ENCODE measurements at regions not wholly inside any gene's neighbourhood (a gene's known extent, or its start where the extent isn't known, plus 50 kb on each side); places are given as distances from the start of the nearest gene placed in this dataset.

DNA sequence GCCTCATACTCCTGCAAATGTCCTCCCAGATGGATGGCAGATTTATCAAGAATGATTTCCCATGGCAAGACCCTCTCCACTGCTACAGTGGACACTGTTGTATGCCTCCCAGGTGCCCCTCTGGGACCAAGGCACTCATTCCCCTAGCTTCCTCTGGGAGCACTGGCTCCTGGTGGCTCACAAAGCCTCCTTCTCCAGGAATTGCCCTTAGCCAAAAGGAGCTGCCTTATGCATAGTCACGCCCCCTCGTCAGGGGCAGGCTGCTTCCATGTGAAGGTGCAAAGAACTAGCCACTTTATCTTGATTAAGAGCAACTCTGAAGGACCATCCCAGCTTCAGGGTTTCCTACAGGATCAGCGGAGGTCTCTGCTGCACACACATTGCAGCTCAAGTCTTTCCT is 358.1 kb downstream of the CDK5RAP2 start:
- DNase-seq (ENCODE audit: low read depth in 4 of 4, low spot score in 2 of 4), result no peak

DNA sequence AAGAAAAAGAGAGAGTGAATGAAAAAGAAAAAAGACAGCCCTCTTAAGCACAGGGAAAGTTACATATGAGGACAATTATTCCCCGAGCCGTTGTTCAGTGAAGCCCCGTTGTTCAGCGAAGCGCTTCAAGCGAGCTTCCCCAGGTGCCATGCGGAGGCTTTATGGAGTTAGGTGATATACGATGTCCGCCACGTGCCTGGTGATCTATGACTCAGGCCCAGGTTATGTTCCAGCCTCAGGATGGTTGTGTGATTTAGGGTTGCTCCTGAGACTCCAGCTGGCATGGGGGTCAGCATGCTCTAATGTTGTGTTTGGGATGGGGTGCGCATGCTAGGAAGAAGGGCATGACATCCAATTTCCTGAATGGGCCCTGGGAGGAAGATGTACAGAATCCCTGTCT is 365.6 kb downstream of the CDK5RAP2 start:
- DNase-seq (ENCODE audit: low read depth in 4 of 4, low spot score in 2 of 4), result peak in 3 of 4 donors; percentile 28 to 44 (median 44)

DNA sequence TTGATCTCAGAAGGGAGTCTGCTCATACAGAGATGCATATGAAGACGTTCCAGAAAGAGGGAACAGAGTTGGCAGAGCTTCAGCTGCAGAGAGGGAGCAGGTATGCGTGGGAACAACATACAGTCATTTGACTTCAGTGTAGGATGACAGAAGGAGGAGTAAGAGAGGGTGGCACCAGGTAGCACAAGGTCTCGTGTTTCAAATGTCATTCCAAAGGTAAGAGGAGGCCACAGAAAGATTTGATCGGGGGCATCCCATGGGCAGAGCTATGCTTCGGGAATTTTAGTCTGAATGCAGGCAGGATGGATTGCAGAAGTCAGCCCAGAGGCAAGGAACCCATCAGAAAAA is 367.1 kb downstream of the CDK5RAP2 start:
- DNase-seq (ENCODE audit: low read depth in 4 of 4, low spot score in 2 of 4), result no peak

DNA sequence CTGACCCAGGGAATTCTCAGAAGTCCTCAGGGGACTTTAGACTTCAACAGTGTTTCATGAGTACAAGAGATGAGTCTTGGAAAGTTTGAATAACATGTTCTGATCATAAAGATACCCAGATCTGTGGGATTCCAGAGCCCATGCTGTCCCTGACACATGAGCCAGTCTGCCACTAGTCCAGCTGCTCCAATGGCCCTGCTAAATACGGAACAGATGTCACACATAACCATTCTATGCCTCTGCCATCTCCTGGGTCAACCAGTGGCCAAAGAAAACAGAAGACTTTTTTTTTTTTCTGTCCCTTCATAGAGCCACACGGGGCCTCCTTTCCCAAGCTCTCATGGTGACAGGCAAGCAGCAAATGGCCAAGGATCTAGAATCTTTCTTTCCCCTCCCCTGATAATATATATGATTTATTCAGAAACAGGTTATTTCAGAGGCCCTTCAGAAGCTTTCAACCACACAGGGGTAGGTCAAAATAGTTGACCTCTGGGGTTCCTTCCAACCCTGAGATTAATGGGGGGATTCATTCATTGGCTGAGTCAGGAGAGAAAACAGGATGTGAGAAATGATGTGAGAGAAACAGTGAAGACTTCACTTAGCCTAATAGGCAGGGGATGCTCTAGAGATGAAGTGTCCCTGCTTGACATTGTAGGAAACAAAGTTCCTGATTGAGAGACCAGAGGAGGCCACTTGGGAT is 367.7 kb downstream of the CDK5RAP2 start:
- no peak for DNase-seq (ENCODE audit: low read depth in 4 of 4, low spot score in 2 of 4)

DNA sequence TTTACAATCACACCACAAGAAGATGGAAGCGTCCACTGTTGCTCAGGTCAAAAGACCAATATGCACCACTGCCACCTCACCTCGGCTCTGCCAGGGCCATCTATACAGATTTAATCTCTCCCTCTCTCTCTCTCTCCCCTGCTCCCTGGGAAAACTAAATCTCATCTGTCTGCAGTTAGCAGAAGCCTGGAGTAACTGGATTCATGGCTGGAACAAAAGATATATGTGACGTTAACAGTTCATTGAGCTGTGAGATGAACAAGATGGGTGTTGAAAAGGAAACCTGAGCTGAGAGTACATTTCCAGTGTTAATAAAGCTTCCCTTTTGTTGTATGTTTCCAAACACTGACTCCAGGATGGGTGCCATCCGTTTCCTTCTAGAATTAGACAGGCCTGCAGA is 369.7 kb downstream of the CDK5RAP2 start:
- DNase-seq (ENCODE audit: low read depth in 4 of 4, low spot score in 2 of 4), result peak; percentile 21 to 51 (median 36)

DNA sequence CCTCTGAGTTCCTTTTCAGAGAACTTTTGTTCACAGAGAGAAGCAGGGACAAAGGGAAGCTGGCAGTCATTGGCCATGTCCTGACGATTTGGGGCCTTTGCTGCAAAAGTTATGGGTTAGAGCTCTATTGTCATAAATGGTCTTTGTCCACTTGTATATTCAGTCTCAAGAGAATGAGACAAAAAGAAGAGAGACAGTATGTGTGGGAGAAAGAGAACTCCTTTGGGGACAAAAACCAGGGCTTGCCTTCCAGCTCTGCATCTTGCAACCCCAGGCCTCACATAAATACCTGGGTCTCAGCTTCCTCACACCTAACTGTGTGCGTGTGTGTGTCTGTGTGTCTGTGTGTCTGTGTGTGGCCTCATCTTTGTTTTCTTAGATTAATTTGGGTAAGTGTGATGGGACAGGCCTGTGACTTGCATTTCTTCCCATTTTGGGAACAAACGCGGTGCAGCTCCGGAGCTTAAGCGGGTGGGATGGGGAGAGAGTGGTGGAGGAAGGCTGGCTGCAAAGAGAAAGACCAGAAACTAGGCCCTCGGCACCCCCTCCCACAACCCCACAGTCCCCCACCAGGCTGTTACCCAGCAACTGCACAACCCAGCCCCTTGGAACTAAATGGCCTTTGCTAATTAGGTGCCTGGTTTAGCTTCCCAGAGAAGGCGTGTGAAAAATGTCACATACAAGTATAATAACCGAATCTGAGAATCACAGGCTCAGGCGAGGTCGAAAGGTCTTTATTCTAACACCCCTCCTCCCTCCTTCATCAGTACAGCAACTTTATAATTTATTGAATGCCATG is 376.9 kb downstream of the CDK5RAP2 start:
- DNase-seq (ENCODE audit: low read depth in 4 of 4, low spot score in 2 of 4), result no peak

DNA sequence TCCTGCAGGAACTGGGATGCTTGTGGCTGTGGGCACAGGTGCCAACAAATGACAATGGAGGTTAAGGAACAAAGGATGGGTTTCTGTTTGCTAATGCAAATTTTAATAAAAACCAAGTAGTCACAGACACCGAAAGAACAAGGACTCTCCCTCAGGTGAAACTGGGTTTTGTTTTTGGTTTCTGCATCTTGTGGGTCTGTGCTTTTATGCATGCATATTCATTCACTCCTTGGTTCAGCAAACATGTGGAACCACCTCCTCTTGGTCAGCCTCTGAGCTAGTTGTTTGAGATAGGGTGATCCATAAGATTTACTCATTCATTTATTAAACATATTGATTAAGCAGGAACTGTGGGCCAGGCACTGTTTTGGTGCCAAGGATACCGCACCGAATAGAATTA is 381.9 kb downstream of the CDK5RAP2 start:
- no peak for DNase-seq (ENCODE audit: low read depth in 4 of 4, low spot score in 2 of 4)

DNA sequence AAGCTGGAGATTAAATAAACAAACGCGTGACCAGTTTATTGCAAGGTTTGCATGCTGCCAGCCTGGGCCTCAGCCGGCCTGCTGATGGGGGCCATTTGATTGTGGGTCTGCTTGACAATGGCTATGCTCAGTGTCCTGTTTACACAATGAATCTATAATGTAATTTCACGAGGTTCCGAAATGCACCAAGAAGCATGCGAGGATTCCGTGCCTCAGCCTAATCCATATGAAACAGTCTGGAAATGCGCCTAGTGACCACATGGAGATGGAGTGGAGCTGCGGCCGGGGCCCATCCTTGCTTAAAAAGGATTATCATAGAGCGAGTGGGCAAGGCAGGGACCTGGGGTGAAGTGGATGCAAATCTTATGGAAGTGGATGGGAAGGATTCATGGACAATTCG is 382.4 kb downstream of the CDK5RAP2 start:
- DNase-seq (ENCODE audit: low read depth in 4 of 4, low spot score in 2 of 4), result no peak

DNA sequence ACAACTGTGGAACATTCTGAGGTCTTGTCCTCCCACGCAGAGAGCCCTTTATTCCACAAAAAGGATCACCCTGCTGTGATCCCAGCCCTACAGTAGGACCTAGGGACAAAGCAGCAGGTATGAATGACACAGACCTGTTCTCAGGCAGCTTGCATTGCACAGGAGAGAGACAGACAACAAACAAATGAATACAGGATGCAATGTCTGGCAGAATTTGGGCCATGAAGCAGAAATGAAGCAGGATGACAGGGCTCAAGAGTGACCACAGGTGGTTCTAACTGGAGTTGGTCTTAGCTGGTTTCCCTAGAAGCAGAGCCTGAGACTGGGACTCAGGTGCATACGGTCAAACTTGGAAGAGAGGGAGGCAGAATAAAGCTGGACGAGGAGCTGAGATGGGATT is 388.8 kb downstream of the CDK5RAP2 start:
- no peak for DNase-seq (ENCODE audit: low read depth in 4 of 4, low spot score in 2 of 4)

DNA sequence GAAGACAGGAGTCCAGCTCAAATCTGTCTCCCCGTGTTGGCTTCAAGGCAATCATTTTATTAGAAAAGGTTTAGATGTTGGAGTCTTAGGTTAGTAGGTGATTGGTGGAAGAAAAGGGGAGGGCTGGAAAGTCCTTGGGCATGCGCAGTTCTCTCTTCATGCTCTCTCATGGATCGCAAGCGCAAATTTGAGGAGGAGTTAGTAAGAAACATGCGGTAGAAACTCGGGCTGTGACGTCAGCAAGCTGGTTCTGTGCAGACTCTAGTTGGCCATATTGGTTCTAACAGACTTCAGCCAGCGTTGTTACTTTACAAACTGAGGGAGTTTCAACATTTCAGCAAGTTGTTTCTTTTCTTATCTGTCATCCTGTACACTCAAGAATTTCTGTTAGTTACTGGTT is 392.2 kb downstream of the CDK5RAP2 start:
- DNase-seq (ENCODE audit: low read depth in 4 of 4, low spot score in 2 of 4), result no peak

DNA sequence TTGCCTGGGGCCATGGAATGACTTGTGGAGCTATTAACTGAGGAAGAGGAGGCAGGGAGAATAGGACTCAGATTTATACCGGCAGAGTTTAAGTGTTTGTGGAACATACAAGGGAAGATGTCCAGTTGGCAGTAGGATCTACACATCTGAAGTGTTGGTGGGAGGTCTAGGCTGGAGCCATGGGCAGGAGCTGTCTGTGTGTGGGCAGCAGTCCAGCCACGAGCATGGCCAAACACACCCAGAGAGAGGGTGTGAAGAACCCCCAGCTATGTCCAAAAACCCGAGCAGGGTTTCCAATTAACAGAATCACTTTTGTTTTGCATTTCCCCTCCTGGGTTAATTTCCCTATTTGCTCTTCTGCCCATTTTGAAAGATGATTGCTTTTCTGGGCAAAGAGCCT is 393.7 kb downstream of the CDK5RAP2 start:
- DNase-seq (ENCODE audit: low read depth in 4 of 4, low spot score in 2 of 4), result no peak

DNA sequence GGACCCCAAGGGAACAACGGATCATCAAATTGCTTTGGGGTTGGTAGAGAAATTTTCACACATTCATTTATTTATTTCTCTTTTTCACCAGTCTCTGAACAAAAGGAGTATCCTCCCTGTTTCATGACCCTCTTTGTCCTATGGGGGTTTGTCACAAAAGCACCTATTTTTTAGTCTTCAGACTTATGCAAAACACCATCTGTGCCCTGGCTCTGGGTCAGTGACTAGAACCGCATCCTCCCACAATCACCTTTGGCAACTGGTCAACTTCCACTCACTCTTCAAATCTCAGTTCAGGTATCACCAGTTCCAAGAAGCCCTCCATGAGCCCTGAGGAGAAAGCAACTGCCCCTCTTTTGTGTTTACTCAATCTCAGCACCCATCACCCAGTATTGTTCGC is 395.7 kb downstream of the CDK5RAP2 start:
- no peak for DNase-seq (ENCODE audit: low read depth in 4 of 4, low spot score in 2 of 4)

DNA sequence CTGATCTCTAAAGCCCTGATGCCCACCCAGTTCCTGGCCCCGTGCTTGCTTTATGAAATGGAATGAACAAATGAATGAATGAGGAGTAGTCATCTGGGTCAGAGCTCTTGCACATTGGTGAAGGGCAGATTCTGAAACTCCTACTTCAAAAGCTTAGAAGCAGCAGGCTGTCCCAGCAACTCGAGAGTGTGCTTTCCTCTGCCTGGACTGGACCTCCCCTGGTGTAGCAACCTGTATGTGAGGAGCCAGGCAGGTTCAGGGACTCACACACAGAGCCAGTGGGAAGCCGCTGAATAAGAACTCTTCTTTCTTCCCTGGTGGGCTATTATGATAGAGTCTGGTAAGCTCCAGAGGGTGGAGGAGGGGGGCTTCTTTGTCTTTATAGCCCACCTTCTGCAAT is 396.4 kb downstream of the CDK5RAP2 start:
- DNase-seq (ENCODE audit: low read depth in 4 of 4, low spot score in 2 of 4), result no peak

DNA sequence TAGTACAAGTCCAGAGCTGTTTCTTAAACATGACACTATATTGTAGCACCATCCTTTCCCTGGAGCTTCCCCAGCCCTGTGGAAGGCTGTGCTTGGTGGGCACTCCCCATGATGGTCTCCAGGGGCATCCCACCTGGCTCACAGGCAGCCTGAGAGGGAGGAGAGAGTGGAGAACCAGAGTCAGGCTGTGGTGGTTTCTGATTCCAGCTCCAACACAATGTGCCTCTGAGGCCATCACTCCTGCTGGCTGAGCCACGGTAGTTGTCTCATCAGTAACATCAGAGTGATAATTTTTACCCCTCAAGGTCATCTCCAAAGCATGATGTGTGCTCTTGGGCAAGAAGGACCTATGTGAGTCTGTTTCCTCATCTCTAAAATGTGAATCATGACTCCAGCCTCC is 398.0 kb downstream of the CDK5RAP2 start:
- no peak for DNase-seq (ENCODE audit: low read depth in 4 of 4, low spot score in 2 of 4)

DNA sequence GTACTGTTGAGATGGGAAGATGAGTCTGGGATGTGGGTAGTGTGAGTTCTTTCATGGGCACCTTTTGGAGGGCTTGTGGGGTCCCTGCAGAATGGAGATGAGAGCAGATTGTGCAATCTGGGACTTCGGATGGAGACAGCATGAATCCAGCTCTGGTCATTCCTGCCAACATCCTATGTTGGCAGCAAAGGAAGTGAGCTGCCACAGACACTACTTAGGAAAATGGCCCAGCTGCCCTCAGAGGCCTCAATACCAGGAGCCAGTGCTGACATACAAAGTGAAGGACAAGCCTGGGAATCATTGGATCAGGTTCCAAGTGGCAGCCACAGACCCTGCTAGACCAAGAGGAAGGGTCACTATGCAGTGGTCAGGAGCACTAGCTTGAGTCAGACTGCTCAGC is 402.8 kb downstream of the CDK5RAP2 start:
- no peak for DNase-seq (ENCODE audit: low read depth in 4 of 4, low spot score in 2 of 4)

DNA sequence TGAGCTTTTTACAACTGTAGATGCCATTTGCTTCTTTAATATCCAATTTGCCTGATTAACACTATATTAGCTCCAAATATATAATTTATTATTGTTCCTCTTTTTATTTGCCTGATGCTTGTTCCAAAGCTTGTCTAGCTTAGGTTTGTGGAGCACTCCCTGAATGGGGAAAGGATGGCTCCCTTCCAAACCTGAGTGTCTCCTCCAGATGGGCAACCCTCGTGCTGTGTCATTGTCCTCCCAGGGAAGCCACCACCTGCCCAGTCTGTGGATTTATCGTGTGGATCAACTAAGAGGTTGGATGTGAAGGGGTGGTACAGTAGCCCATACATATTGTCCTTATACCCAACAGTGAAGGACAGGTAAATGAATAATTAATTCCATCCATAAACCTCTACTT is 404.9 kb downstream of the CDK5RAP2 start:
- no peak for DNase-seq (ENCODE audit: low read depth in 4 of 4, low spot score in 2 of 4)

DNA sequence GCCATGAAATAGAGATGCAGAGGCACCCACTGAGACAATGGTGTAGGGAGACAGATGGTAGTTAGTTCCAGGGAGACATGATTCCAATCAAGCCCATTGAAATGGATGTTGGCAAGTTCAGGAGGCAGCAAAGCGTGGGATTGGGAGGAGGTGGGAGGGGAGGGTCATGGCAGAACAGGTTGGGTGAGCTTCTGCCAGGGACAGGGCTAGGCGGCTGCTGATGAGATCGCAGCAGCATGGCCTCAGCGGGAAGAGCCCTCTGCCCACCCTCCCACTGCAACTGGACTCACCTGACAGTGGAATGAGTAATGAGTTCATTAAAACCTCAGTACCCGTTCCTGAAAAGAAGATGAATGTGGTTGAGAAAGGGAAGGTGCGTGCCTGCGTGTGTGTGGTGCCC is 418.2 kb downstream of the CDK5RAP2 start:
- DNase-seq (ENCODE audit: low read depth in 4 of 4, low spot score in 2 of 4), result peak in 1 of 4 donors; percentile 9

DNA sequence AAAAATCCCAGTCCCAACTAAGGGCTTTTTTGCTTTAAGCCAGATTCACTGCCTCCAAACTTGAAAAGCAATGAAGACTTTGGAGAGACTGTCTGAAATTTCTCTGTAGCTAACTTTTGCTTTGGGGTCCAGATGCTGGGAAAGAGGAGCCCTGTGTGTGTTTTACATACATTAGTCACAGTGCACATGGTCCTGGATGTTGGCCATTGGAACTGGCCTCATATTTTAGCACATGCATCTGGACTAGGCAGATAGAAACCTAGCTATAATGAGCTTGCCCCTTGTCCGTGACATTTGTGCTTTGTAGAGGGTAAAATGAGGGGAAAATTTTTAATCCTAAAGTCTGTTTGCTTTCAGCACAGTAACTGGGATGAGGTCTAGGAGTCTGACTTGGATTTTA is 421.7 kb downstream of the CDK5RAP2 start:
- DNase-seq (ENCODE audit: low read depth in 4 of 4, low spot score in 2 of 4), result no peak

DNA sequence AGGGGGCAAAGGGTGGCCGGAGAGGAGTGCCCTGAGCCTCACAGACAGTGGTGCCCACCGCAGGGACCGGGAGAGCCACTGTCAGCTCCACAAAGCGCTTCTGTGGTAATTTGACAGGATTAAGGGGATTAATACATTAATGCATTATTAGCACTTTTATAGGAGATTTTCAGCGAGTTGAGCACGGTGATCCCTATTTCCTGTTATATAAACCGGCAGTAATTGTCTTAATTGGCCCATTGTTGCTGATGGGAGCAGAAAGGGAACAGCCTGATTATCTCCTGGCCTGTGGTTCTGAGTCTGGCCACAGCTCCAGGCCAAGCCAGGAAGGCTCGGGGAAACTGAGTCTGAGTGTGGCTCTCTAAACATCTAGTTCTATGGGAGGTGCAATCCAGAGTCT is 423.6 kb downstream of the CDK5RAP2 start:
- DNase-seq (ENCODE audit: low read depth in 4 of 4, low spot score in 2 of 4), result no peak

DNA sequence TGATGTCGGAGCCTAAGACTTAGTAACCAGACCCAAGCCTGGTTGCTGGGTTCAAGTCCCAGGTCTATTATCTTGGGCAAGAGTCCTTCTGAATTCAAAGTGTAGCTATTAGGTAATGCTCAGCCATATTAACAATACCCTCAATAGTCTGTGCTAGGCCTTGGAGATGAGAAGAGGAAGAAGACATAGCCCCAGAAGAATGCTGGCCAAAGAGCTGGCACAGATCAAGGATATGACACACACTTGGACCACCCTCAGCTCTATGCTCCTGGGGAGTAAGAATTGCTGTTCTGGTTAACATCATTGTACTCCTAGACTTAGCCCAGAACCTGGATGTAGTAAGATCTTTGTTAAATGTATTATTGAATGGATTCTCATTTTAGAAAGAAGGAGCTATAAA is 426.7 kb downstream of the CDK5RAP2 start:
- no peak for DNase-seq (ENCODE audit: low read depth in 4 of 4, low spot score in 2 of 4)

DNA sequence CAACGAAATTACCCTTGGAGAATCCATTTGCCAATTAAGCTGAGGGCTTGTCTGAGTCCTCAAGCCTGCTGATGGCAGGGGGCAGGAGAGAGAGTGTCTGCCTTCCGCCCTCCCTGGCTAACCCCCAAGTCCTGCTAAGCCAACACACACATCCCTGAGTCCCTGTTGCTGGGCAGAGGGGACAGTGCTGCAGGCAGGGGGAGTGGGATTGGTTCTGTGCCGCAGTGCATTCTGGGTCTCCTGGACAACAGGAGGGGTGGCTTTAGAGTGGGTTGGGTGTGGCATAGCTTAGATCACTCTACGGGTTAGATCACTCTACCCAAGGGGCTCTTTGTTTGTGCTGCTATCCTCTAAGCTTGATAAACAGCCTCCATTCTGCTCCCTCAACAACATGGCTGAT is 427.7 kb downstream of the CDK5RAP2 start:
- no peak for DNase-seq (ENCODE audit: low read depth in 4 of 4, low spot score in 2 of 4)

DNA sequence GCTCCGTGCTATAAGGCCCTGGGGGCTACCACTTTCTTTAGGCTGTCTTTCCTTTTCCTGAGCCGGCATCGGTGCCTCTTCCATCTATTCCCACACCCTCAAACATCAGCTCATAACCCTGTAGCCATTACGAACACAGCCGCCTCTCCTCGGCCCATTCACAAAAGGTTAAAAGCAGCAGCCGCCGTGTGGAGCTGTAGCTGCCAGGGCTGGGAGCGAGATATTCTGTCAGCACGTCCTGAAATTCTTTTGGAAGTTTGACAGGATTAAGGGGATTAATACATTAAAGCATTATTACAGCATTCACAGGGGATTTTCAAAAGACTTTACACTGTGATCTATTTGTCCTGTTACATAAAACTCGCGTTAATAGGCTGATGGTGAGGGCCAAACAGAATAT is 428.2 kb downstream of the CDK5RAP2 start:
- no peak for DNase-seq (ENCODE audit: low read depth in 4 of 4, low spot score in 2 of 4)

Measured in left renal cortex interstitium (tissue), 4 donors.